Body of pancreas (tissue), 4 donors: ENCODE measurements at regions not wholly inside any gene's neighbourhood (a gene's known extent, or its start where the extent isn't known, plus 50 kb on each side); places are given as distances from the start of the nearest gene placed in this dataset.
A peak's percentile ranks its signal among the peaks of the same experiment; 100 is the strongest.

Source experiments
- ATAC-seq: fragments of 150-250 bp; one replicate; pipeline ENCODE4 v1.9.1; 2016
- DNase-seq, 4 donors: peaks; one replicate each; pipeline ENCODE4 v3.0.0-alpha.2; 2019
- H3K27ac ChIP-seq, 4 donors: fragments of 200-600 bp; sonication (generic); 1 replicate in 3 of 4; 2 replicates in 1 of 4; pipeline versions ENCODE4 v1.5.1 to v1.6.1; 2016 to 2019; ENCODE audit warnings: mild to moderate bottlenecking in 1 of 4, mixed read lengths in 1 of 4, moderate library complexity in 1 of 4
- H3K27me3 ChIP-seq, 2 donors: fragments of 200-600 bp; sonication (generic); one replicate each; pipeline ENCODE4 v1.6.0; 2016; ENCODE audit warnings: mild to moderate bottlenecking in 1 of 2
- H3K36me3 ChIP-seq, 2 donors: fragments of 200-600 bp; sonication (generic); replicated peaks in 1 of 2; 2 replicates each; pipeline ENCODE4 v1.5.1; 2016; ENCODE audit warnings: low read depth in 2 of 2; ENCODE audit not compliant: insufficient read depth in 1 of 2
- H3K4me1 ChIP-seq: fragments of 200-600 bp; sonication (generic); one replicate; pipeline ENCODE4 v1.6.0; 2016
- H3K4me3 ChIP-seq, 2 donors: fragments of 200-600 bp; sonication (generic); 1 replicate in 1 of 2; 2 replicates in 1 of 2; pipeline ENCODE4 v1.5.1; 2016 to 2019
- H3K9me3 ChIP-seq, 3 donors: fragments of 200-600 bp; sonication (generic); 1 replicate in 2 of 3; 2 replicates in 1 of 3; pipeline ENCODE4 v1.5.1; 2016
- CTCF ChIP-seq, 7 experiments: fragments of 450-650 bp in 4 of 7; fragments of 200-600 bp in 3 of 7; sonication (generic) in 3 of 7; IDR thresholded peaks; one replicate each; pipeline ENCODE4 v1.5.1; 2016 to 2019; ENCODE audit warnings: antibody characterized with exemption in 7 of 7
- POLR2A ChIP-seq, 3 donors: fragments of 450-650 bp; IDR thresholded peaks; one replicate each; pipeline ENCODE4 v1.6.1; 2016; ENCODE audit warnings: antibody characterized with exemption in 3 of 3, mild to moderate bottlenecking in 2 of 3
- WGBS, 2 donors: methylation state at CpG; one replicate each; pipeline ENCODE4 v1.1.5; 2017; 5-methylcytosine and 5-hydroxymethylcytosine counted together
- intact Hi-C: fragments of 100-400 bp; cut with DNase I; formaldehyde crosslinking; loops from one replicate; pipeline ENCODE4 v1.15.1; 2023

- DNase-seq (no peak), ATAC-seq (no peak)
- H3K4me3 ChIP-seq: no peak overlapping the region
- no peak overlapping the region for H3K27ac ChIP-seq
- no peaks in the 10 kb centered on the region for H3K36me3 ChIP-seq
- H3K27me3 ChIP-seq: no peaks in the 10 kb centered on the region
- intact Hi-C loops: no loop called here
- 68 to 70% methylated on average over 8 of the region's 8 CpGs for WGBS, 2 donors
- no peaks in the 10 kb centered on the region for H3K9me3 ChIP-seq
- H3K4me1 ChIP-seq: peaks cover 24% of the 10 kb centered on the region
- no peak for TF ChIP-seq POLR2A (IDR thresholded peaks at IDR 0.05)
- TF ChIP-seq CTCF (IDR thresholded peaks at IDR 0.05): no peak
These were observed 160.5 kb downstream of the BTG1 start for GRCh38 chr12:91985002-91985787.

- H3K4me3 ChIP-seq: no peak overlapping the region
- TF ChIP-seq POLR2A (IDR thresholded peaks at IDR 0.05) (no peak), CTCF (IDR thresholded peaks at IDR 0.05) (no peak)
- H3K27me3 ChIP-seq: no peaks in the 10 kb centered on the region
- intact Hi-C loops: no loop called here
- DNase-seq: no peak
- peaks cover 24% of the 10 kb centered on the region for H3K4me1 ChIP-seq
- H3K27ac ChIP-seq: no peak overlapping the region
- H3K36me3 ChIP-seq: no peaks in the 10 kb centered on the region
- 63 to 67% methylated on average over 5 of the region's 5 CpGs for WGBS, 2 donors
- no peaks in the 10 kb centered on the region for H3K9me3 ChIP-seq
- no peak for ATAC-seq
These were observed 161.1 kb downstream of the BTG1 start for GRCh38 chr12:91984556-91984955.

- peaks cover 24% of the 10 kb centered on the region for H3K4me1 ChIP-seq
- no peaks in the 10 kb centered on the region for H3K9me3 ChIP-seq
- intact Hi-C loops: no loop called here
- no peak overlapping the region for H3K4me3 ChIP-seq
- 89 to 90% methylated on average over 3 of the region's 3 CpGs for WGBS, 2 donors
- DNase-seq: no peak
- no peaks in the 10 kb centered on the region for H3K36me3 ChIP-seq
- ATAC-seq: no peak
- TF ChIP-seq POLR2A (IDR thresholded peaks at IDR 0.05) (no peak), CTCF (IDR thresholded peaks at IDR 0.05) (no peak)
- no peaks in the 10 kb centered on the region for H3K27me3 ChIP-seq
- no peak overlapping the region for H3K27ac ChIP-seq
These were observed 161.7 kb downstream of the BTG1 start for GRCh38 chr12:91983935-91984334.

- Histone ChIP-seq H3K27ac (no peak overlapping the region), H3K4me1 (peaks cover 24% of the 10 kb centered on the region), H3K27me3 (no peaks in the 10 kb centered on the region), H3K4me3 (no peak overlapping the region), H3K9me3 (no peaks in the 10 kb centered on the region), H3K36me3 (no peaks in the 10 kb centered on the region)
- DNase-seq (peak in 1 of 4 donors; percentile 13), ATAC-seq (no peak)
- TF ChIP-seq POLR2A (IDR thresholded peaks at IDR 0.05) (no peak), CTCF (IDR thresholded peaks at IDR 0.05) (no peak)
- intact Hi-C loops: no loop called here
- WGBS, 2 donors: 57 to 64% methylated on average over 5 of the region's 5 CpGs
These were observed 162.7 kb downstream of the BTG1 start for GRCh38 chr12:91982946-91983345.

- TF ChIP-seq POLR2A (IDR thresholded peaks at IDR 0.05) (no peak), CTCF (IDR thresholded peaks at IDR 0.05) (no peak)
- intact Hi-C loops: no loop called here
- no peak for DNase-seq
These were observed 165.2 kb downstream of the BTG1 start for GRCh38 chr12:91980389-91980821.

More at GRCh38 chr12:91980389-91980821, 165.2 kb downstream of the BTG1 start:
- H3K9me3 ChIP-seq: no peaks in the 10 kb centered on the region
- H3K36me3 ChIP-seq: no peaks in the 10 kb centered on the region
- ATAC-seq: no peak
- no peaks in the 10 kb centered on the region for H3K27me3 ChIP-seq
- peaks cover 15% of the 10 kb centered on the region for H3K4me1 ChIP-seq
- no peak overlapping the region for H3K27ac ChIP-seq
- no peak overlapping the region for H3K4me3 ChIP-seq
